ENCODE measurements at regions not wholly inside any gene's neighbourhood (a gene's known extent, or its start where the extent isn't known, plus 50 kb on each side); places are given as distances from the start of the nearest gene placed in this dataset.

DNA sequence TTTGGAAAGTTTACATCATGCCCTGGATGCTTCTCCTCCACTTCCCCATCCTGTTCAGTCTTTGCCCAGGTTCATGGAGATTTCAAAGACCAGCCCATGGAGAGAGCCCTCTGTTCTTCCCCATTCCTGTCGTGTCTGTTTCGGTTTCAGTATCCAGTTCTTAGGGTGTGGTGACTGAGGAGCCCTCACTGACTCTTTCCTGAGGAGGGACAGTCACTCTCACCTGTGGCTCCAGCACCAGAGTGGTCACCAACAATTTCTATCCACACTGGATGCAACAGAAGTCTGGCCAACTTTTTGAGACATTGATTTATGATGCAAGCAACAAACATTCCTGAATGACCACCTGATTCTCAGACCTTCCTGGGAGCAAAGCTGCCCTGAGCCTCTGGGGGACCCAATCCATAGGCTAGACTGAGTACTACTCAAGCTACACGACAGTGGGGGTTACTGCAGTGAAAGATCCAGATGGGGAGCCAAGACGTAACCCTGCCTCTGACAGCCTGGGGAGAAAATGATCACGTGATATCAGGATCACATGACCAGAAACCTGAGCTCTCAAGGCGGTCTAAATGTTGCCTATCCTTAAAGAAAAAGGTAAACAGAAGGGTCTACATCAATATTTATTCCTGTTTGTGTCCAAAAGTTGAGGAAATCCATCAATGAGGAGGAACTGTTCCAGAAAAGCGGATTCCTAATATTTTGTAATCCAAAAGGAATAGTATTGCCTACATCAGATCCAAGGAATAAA, 76.2 kb upstream of the VPREB1 start:
- TF ChIP-seq CTCF (IDR thresholded peaks at IDR 0.05) (no peak), POLR2A (IDR thresholded peaks at IDR 0.05) (no peak)

All from lower leg skin (tissue), 3 donors.